T follicular helper cell (primary cell): ENCODE measurements at regions not wholly inside any gene's neighbourhood (a gene's known extent, or its start where the extent isn't known, plus 50 kb on each side); places are given as distances from the start of the nearest gene placed in this dataset.
"Not testable (repeated sequence)": the region's sequence is repeated elsewhere in the genome, so short reads cannot be mapped to it uniquely, and the experiment has no call there.

Experiments
- DNase-seq: peaks from one replicate; pipeline ENCODE4 v3.0.0-alpha.2; 2020; ENCODE audit warnings: low read depth

GRCh38 chr10:113494761-113495160 is 58.1 kb upstream of the HABP2 start:
- DNase-seq, result no peak

- no peak for DNase-seq
These were observed 57.3 kb upstream of the HABP2 start for GRCh38 chr10:113495553-113495952.

- no peak for DNase-seq
These were observed 56.4 kb upstream of the HABP2 start for GRCh38 chr10:113496111-113497109.

GRCh38 chr10:113497198-113497597 is 55.7 kb upstream of the HABP2 start:
- DNase-seq, result no peak

- no peak for DNase-seq
These were observed 53.9 kb upstream of the HABP2 start for GRCh38 chr10:113498997-113499396.

DNA sequence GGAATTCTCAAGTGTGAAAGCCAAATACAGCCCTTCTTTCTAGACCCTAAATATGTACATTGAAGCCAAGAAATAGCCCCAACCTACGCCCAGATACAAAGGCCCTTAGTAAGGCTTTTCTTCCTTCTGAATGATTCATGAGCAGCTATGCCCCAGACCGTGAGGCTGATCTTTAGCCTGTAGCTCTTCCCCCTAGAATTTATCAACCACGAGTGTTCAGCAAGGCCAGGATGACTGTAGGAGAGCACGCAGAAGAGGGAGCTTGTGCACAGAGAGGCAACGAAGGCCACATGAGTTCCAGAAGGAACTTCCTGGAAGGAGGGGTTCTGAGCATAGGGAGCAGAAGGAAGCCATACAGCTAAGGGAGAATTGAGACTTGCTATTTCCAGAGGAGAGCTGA is 53.0 kb upstream of the HABP2 start:
- DNase-seq, result no peak

DNA sequence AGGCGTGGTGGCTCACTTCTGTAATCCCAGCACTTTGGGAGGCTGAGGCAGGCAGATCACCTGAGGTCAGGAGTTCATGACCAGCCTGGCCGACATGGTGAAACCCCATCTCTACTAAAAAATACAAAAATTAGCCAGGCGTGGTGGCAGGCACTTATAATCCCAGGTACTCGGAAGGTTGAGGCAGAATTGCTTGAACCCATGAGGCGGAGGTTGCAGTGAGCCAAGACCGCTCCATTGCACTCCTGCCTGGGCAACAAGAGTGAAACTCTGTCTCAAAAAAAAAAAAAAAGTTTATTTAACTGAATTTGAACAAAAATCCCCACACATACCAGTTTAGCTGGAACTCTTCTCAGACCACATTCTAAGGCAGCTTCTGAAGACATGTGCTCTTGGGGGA is 51.8 kb upstream of the HABP2 start:
- DNase-seq, result not testable (repeated sequence)
